Right atrium auricular region (tissue), 2 donors: ENCODE measurements at regions not wholly inside any gene's neighbourhood (a gene's known extent, or its start where the extent isn't known, plus 50 kb on each side); places are given as distances from the start of the nearest gene placed in this dataset.

Experiments used
- DNase-seq: peaks from one replicate; pipeline ENCODE4 v3.0.0-alpha.2; 2019; ENCODE audit warnings: low spot score
- H3K27ac ChIP-seq, 2 donors: fragments of 200-600 bp; sonication (generic); 1 replicate in 1 of 2; 2 replicates in 1 of 2; pipeline ENCODE4 v1.5.1; 2016 to 2019
- H3K27me3 ChIP-seq, 2 donors: fragments of 200-600 bp; sonication (generic); one replicate each; pipeline versions ENCODE4 v1.5.1 to v1.6.0; 2017 to 2019
- H3K36me3 ChIP-seq: fragments of 200-600 bp; sonication (generic); one replicate; pipeline ENCODE4 v1.5.1; 2016
- H3K4me1 ChIP-seq, 2 donors: fragments of 200-600 bp; sonication (generic); one replicate each; pipeline versions ENCODE4 v1.5.1 to v1.6.0; 2017 to 2019
- H3K4me3 ChIP-seq, 2 donors: fragments of 200-600 bp; sonication (generic); 1 replicate in 1 of 2; 2 replicates in 1 of 2; pipeline ENCODE4 v1.5.1; 2017 to 2019; ENCODE audit warnings: mild to moderate bottlenecking in 1 of 2, moderate library complexity in 1 of 2
- H3K9me3 ChIP-seq, 2 donors: fragments of 200-600 bp; sonication (generic); one replicate each; pipeline ENCODE4 v1.5.1; 2019
- TF ChIP-seq, protein P1 (sequence below), 2 donors: fragments of 200-600 bp; sonication (generic); IDR thresholded peaks; one replicate each; pipeline ENCODE4 v1.5.1; 2019; ENCODE audit warnings: antibody characterized with exemption in 2 of 2

DNA sequence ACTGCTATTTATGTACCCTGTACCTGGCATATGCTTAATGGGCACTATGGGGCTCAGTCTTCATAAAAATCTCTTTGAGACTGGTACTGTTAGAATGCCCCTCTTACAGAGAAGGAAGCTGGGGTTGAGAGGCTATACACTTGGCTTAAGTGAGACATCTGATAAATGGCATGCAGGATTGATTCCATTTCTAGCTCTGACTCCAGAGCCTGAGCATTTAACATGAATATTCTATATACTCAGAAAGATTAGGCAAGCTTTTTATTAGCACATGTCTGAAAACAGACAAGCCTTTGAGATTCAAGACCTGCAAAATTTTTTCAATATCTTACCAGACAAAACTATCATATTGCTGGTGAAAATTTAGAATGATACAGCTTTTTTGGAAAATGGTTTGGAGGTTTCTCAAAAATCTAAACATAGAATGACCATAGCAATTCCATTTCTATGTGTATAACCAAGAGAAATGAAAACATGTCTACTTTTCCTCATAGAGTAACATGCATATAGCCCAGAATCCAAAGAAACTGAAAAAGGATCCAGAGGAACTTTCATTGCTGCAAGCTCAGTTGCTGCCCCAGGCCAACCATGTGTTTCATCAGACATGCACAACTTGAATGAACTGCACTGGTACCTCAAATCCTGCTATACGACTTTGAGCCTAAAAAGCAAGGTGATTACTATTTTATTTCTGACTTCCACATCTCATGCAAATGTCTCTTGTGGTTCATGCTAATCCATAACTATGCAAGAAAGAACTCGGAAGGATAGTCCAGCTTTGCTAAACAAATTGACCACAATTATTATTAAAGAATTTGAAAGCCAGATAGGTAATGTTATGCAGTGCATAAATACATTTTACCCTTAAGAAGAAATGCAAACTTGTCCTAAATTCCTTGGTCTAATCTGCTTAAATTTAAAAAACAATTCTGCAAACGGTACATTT lies 389.0 kb upstream of the GRIA1 start:
- Histone ChIP-seq H3K4me1 (no peaks in the 10 kb centered on the region), H3K27me3 (no peaks in the 10 kb centered on the region), H3K4me3 (no peak overlapping the region), H3K9me3 (no peaks in the 10 kb centered on the region), H3K36me3 (no peaks in the 10 kb centered on the region), H3K27ac (no peak overlapping the region)
- TF ChIP-seq, protein P1, sequence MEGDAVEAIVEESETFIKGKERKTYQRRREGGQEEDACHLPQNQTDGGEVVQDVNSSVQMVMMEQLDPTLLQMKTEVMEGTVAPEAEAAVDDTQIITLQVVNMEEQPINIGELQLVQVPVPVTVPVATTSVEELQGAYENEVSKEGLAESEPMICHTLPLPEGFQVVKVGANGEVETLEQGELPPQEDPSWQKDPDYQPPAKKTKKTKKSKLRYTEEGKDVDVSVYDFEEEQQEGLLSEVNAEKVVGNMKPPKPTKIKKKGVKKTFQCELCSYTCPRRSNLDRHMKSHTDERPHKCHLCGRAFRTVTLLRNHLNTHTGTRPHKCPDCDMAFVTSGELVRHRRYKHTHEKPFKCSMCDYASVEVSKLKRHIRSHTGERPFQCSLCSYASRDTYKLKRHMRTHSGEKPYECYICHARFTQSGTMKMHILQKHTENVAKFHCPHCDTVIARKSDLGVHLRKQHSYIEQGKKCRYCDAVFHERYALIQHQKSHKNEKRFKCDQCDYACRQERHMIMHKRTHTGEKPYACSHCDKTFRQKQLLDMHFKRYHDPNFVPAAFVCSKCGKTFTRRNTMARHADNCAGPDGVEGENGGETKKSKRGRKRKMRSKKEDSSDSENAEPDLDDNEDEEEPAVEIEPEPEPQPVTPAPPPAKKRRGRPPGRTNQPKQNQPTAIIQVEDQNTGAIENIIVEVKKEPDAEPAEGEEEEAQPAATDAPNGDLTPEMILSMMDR (IDR thresholded peaks at IDR 0.05) = no peak
- DNase-seq = no peak

- Histone ChIP-seq H3K27ac (no peak overlapping the region), H3K4me1 (no peaks in the 10 kb centered on the region), H3K4me3 (no peak overlapping the region), H3K36me3 (no peaks in the 10 kb centered on the region), H3K27me3 (no peaks in the 10 kb centered on the region), H3K9me3 (no peaks in the 10 kb centered on the region)
- TF ChIP-seq, protein P1 (IDR thresholded peaks at IDR 0.05) = no peak
- DNase-seq = no peak
Observed at GRCh38 chr5:153116916-153117315, 373.6 kb upstream of the GRIA1 start.

- DNase-seq = no peak
- no peak overlapping the region for H3K4me3 ChIP-seq
- no peaks in the 10 kb centered on the region for H3K9me3 ChIP-seq
- no peaks in the 10 kb centered on the region for H3K4me1 ChIP-seq
- H3K27me3 ChIP-seq = no peaks in the 10 kb centered on the region
- no peak overlapping the region for H3K27ac ChIP-seq
- no peaks in the 10 kb centered on the region for H3K36me3 ChIP-seq
- TF ChIP-seq, protein P1 (IDR thresholded peaks at IDR 0.05) = no peak
Observed at GRCh38 chr5:153118018-153118417, 372.5 kb upstream of the GRIA1 start.

- Histone ChIP-seq H3K27ac (no peak overlapping the region), H3K4me1 (no peaks in the 10 kb centered on the region), H3K4me3 (no peak overlapping the region), H3K36me3 (no peaks in the 10 kb centered on the region), H3K27me3 (no peaks in the 10 kb centered on the region), H3K9me3 (no peaks in the 10 kb centered on the region)
- DNase-seq = no peak
- TF ChIP-seq, protein P1 (IDR thresholded peaks at IDR 0.05) = no peak
Observed at GRCh38 chr5:153122403-153122802, 368.1 kb upstream of the GRIA1 start.

- Histone ChIP-seq H3K9me3 (no peaks in the 10 kb centered on the region), H3K4me1 (no peaks in the 10 kb centered on the region), H3K36me3 (no peaks in the 10 kb centered on the region), H3K27me3 (no peaks in the 10 kb centered on the region), H3K27ac (no peak overlapping the region), H3K4me3 (no peak overlapping the region)
- DNase-seq = no peak
- TF ChIP-seq, protein P1 (IDR thresholded peaks at IDR 0.05) = no peak
Observed at GRCh38 chr5:153130296-153130695, 360.2 kb upstream of the GRIA1 start.
